ENCODE measurements at regions not wholly inside any gene's neighbourhood (a gene's known extent, or its start where the extent isn't known, plus 50 kb on each side); places are given as distances from the start of the nearest gene placed in this dataset.

GRCh38 chr13:56907766-56908165 lies 233.0 kb upstream of the PRR20A start:
- POLR2A ChIA-PET, result no interaction called here
- H3K36me3 Mint-ChIP-seq (ENCODE audit: low read depth), result no peaks in the 10 kb centered on the region
- H3K4me1 Mint-ChIP-seq (ENCODE audit: low read depth), result no peaks in the 10 kb centered on the region
- CTCF ChIA-PET, result no interaction called here
- intact Hi-C loops (cut with micrococcal nuclease), result no loop called here
- DNase-seq (no peak), ATAC-seq (no peak)
- no peak overlapping the region for H3K27ac Mint-ChIP-seq
- H3K4me3 Mint-ChIP-seq, result no peak overlapping the region
- no peaks in the 10 kb centered on the region for H3K27me3 Mint-ChIP-seq
- H3K9me3 Mint-ChIP-seq, result peaks cover 2% of the 10 kb centered on the region
- no peak for TF ChIP-seq CTCF (IDR thresholded peaks at IDR 0.05)

GRCh38 chr13:56909896-56910600 lies 230.7 kb upstream of the PRR20A start:
- Mint-ChIP-seq H3K27ac (no peak overlapping the region), H3K4me1 (ENCODE audit: low read depth) (no peaks in the 10 kb centered on the region), H3K4me3 (no peak overlapping the region), H3K27me3 (no peaks in the 10 kb centered on the region), H3K9me3 (no peaks in the 10 kb centered on the region), H3K36me3 (ENCODE audit: low read depth) (no peaks in the 10 kb centered on the region)
- ATAC-seq (no peak), DNase-seq (no peak)
- TF ChIP-seq CTCF (IDR thresholded peaks at IDR 0.05), result no peak
- intact Hi-C loops (cut with micrococcal nuclease), result no loop called here
- ChIA-PET CTCF (no interaction called here), POLR2A (no interaction called here)

GRCh38 chr13:56917966-56918365 lies 222.8 kb upstream of the PRR20A start:
- intact Hi-C loops (cut with micrococcal nuclease), result no loop called here
- H3K36me3 Mint-ChIP-seq (ENCODE audit: low read depth), result no peaks in the 10 kb centered on the region

GRCh38 chr13:56923626-56924140 lies 217.0 kb upstream of the PRR20A start:
- POLR2A ChIA-PET, result no interaction called here

More at GRCh38 chr13:56917966-56918365, 222.8 kb upstream of the PRR20A start:
- TF ChIP-seq CTCF (IDR thresholded peaks at IDR 0.05), result no peak
- POLR2A ChIA-PET, result no interaction called here
- DNase-seq (no peak), ATAC-seq (no peak)
- Mint-ChIP-seq H3K27ac (no peak overlapping the region), H3K9me3 (peaks cover 17% of the 10 kb centered on the region), H3K4me1 (ENCODE audit: low read depth) (no peaks in the 10 kb centered on the region), H3K27me3 (no peaks in the 10 kb centered on the region), H3K4me3 (no peak overlapping the region)
- CTCF ChIA-PET, result no interaction called here

More at GRCh38 chr13:56923626-56924140, 217.0 kb upstream of the PRR20A start:
- no peak for DNase-seq
- intact Hi-C loops (cut with micrococcal nuclease), result no loop called here
- Mint-ChIP-seq H3K9me3 (peaks cover 25% of the 10 kb centered on the region), H3K27ac (no peak overlapping the region), H3K36me3 (ENCODE audit: low read depth) (no peaks in the 10 kb centered on the region), H3K4me3 (no peak overlapping the region), H3K27me3 (no peaks in the 10 kb centered on the region), H3K4me1 (ENCODE audit: low read depth) (no peaks in the 10 kb centered on the region)
- CTCF ChIA-PET, result no interaction called here
- no peak for ATAC-seq
- TF ChIP-seq CTCF (IDR thresholded peaks at IDR 0.05), result no peak
